GM18870 (cell line): ENCODE measurements at regions not wholly inside any gene's neighbourhood (a gene's known extent, or its start where the extent isn't known, plus 50 kb on each side); places are given as distances from the start of the nearest gene placed in this dataset.

Experiments
- ATAC-seq: cut with Tn5 transposase; IDR thresholded peaks from one replicate; pipeline ENCODE4 v1.9.1; 2021; ENCODE audit warnings: moderate library complexity; ENCODE audit not compliant: unreplicated experiment

GRCh38 chr11:79896258-79896657 is 455.4 kb upstream of the TENM4 start:
- ATAC-seq, result no peak

- ATAC-seq, result no peak
Measured at GRCh38 chr11:79894111-79894510, 453.3 kb upstream of the TENM4 start.

GRCh38 chr11:79890272-79890671 is 449.4 kb upstream of the TENM4 start:
- ATAC-seq, result no peak

GRCh38 chr11:79864882-79865281 is 424.1 kb upstream of the TENM4 start:
- no peak for ATAC-seq

- ATAC-seq, result no peak
Measured at GRCh38 chr11:79860336-79860735, 419.5 kb upstream of the TENM4 start.

GRCh38 chr11:79857377-79858214 is 416.8 kb upstream of the TENM4 start:
- ATAC-seq, result no peak

GRCh38 chr11:79852176-79852575 is 411.3 kb upstream of the TENM4 start:
- ATAC-seq, result no peak

- no peak for ATAC-seq
Measured at GRCh38 chr11:79845002-79845709, 404.3 kb upstream of the TENM4 start.

GRCh38 chr11:79834015-79834414 is 393.2 kb upstream of the TENM4 start:
- no peak for ATAC-seq

- no peak for ATAC-seq
Measured at GRCh38 chr11:79830446-79830845, 389.6 kb upstream of the TENM4 start.

GRCh38 chr11:79829891-79830290 is 389.1 kb upstream of the TENM4 start:
- ATAC-seq, result no peak

GRCh38 chr11:79822766-79823165 is 381.9 kb upstream of the TENM4 start:
- ATAC-seq, result no peak

GRCh38 chr11:79813551-79813950 is 372.7 kb upstream of the TENM4 start:
- ATAC-seq, result no peak

GRCh38 chr11:79809487-79809886 is 368.7 kb upstream of the TENM4 start:
- no peak for ATAC-seq

GRCh38 chr11:79807506-79807905 is 366.7 kb upstream of the TENM4 start:
- ATAC-seq, result no peak

- ATAC-seq, result no peak
Measured at GRCh38 chr11:79796704-79797103, 355.9 kb upstream of the TENM4 start.

- ATAC-seq, result no peak
Measured at GRCh38 chr11:79794484-79795393, 353.9 kb upstream of the TENM4 start.

- no peak for ATAC-seq
Measured at GRCh38 chr11:79794057-79794456, 353.2 kb upstream of the TENM4 start.

GRCh38 chr11:79786961-79787360 is 346.1 kb upstream of the TENM4 start:
- ATAC-seq, result no peak

GRCh38 chr11:79783833-79784232 is 343.0 kb upstream of the TENM4 start:
- ATAC-seq, result no peak

- no peak for ATAC-seq
Measured at GRCh38 chr11:79768343-79768742, 327.5 kb upstream of the TENM4 start.
